Liver (tissue), 3 donors: ENCODE measurements at regions not wholly inside any gene's neighbourhood (a gene's known extent, or its start where the extent isn't known, plus 50 kb on each side); places are given as distances from the start of the nearest gene placed in this dataset.

ENCODE experiments used
- FOXA1 ChIP-seq: IDR thresholded peaks from 2 replicates; pipeline ENCODE4 v1.6.1; 2016; ENCODE audit warnings: antibody characterized with exemption
- GABPA ChIP-seq, 2 donors: IDR thresholded peaks in 1 of 2; conservative IDR thresholded peaks in 1 of 2; 2 replicates each; pipeline ENCODE4 v1.6.1; 2016; ENCODE audit warnings: antibody characterized with exemption in 2 of 2, mild to moderate bottlenecking in 1 of 2, moderate library complexity in 1 of 2
- RAD21 ChIP-seq, 2 donors: IDR thresholded peaks; 2 replicates each; pipeline ENCODE4 v1.6.1; 2016; ENCODE audit warnings: antibody characterized with exemption in 2 of 2, mild to moderate bottlenecking in 2 of 2
- YY1 ChIP-seq: IDR thresholded peaks from 2 replicates; pipeline ENCODE4 v1.6.1; 2016; ENCODE audit warnings: antibody characterized with exemption, mild to moderate bottlenecking
- TF ChIP-seq, protein P1 (sequence below): fragments of 150-350 bp; IDR thresholded peaks from 2 replicates; pipeline ENCODE4 v1.5.1; 2017; ENCODE audit warnings: improper control_type of control experiment, low read depth, low read length; ENCODE audit not compliant: missing input control
- TF ChIP-seq, protein P2 (sequence below): IDR thresholded peaks from 2 replicates; pipeline ENCODE4 v1.6.1; 2016; ENCODE audit warnings: antibody characterized with exemption
- TF ChIP-seq, protein P3 (sequence below): IDR thresholded peaks from 2 replicates; pipeline ENCODE4 v1.6.1; 2016; ENCODE audit warnings: antibody characterized with exemption, mild to moderate bottlenecking
- TF ChIP-seq, protein P4 (sequence below): IDR thresholded peaks from 2 replicates; pipeline ENCODE4 v1.6.1; 2016; ENCODE audit warnings: antibody characterized with exemption
- donor health status: healthy.
- donor health status: healthy.

DNA sequence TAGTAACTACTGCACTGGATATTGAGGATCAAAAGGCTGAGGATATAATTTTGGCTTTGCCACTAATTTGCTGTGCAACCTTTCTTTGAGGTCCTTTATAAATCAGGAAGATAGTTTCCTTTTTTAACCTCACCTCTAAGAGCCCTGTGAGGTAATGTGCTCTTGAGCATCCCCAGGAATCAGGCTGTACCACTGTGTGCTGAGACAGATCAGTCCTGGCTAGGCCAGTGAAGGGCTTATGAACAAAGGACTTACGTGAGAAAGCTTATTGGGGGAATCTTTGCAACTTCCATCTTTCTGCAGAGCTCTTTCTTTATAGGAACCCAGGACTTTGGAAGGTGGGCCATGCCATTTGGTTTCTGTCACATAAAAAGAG lies 188.9 kb downstream of the SIPA1L2 start:
- TF ChIP-seq, protein P1, sequence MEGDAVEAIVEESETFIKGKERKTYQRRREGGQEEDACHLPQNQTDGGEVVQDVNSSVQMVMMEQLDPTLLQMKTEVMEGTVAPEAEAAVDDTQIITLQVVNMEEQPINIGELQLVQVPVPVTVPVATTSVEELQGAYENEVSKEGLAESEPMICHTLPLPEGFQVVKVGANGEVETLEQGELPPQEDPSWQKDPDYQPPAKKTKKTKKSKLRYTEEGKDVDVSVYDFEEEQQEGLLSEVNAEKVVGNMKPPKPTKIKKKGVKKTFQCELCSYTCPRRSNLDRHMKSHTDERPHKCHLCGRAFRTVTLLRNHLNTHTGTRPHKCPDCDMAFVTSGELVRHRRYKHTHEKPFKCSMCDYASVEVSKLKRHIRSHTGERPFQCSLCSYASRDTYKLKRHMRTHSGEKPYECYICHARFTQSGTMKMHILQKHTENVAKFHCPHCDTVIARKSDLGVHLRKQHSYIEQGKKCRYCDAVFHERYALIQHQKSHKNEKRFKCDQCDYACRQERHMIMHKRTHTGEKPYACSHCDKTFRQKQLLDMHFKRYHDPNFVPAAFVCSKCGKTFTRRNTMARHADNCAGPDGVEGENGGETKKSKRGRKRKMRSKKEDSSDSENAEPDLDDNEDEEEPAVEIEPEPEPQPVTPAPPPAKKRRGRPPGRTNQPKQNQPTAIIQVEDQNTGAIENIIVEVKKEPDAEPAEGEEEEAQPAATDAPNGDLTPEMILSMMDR, result no peak
- TF ChIP-seq FOXA1 (no peak), RAD21 (IDR thresholded peaks at IDR 0.05) (no peak), GABPA (IDR thresholded peaks at IDR 0.05 in 1 of 2, conservative IDR thresholded peaks at IDR 0.05 in 1 of 2) (no peak), YY1 (no peak)
- TF ChIP-seq, protein P2, sequence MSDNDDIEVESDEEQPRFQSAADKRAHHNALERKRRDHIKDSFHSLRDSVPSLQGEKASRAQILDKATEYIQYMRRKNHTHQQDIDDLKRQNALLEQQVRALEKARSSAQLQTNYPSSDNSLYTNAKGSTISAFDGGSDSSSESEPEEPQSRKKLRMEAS, result no peak
- TF ChIP-seq, protein P3, sequence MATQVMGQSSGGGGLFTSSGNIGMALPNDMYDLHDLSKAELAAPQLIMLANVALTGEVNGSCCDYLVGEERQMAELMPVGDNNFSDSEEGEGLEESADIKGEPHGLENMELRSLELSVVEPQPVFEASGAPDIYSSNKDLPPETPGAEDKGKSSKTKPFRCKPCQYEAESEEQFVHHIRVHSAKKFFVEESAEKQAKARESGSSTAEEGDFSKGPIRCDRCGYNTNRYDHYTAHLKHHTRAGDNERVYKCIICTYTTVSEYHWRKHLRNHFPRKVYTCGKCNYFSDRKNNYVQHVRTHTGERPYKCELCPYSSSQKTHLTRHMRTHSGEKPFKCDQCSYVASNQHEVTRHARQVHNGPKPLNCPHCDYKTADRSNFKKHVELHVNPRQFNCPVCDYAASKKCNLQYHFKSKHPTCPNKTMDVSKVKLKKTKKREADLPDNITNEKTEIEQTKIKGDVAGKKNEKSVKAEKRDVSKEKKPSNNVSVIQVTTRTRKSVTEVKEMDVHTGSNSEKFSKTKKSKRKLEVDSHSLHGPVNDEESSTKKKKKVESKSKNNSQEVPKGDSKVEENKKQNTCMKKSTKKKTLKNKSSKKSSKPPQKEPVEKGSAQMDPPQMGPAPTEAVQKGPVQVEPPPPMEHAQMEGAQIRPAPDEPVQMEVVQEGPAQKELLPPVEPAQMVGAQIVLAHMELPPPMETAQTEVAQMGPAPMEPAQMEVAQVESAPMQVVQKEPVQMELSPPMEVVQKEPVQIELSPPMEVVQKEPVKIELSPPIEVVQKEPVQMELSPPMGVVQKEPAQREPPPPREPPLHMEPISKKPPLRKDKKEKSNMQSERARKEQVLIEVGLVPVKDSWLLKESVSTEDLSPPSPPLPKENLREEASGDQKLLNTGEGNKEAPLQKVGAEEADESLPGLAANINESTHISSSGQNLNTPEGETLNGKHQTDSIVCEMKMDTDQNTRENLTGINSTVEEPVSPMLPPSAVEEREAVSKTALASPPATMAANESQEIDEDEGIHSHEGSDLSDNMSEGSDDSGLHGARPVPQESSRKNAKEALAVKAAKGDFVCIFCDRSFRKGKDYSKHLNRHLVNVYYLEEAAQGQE, result no peak
- TF ChIP-seq, protein P4, sequence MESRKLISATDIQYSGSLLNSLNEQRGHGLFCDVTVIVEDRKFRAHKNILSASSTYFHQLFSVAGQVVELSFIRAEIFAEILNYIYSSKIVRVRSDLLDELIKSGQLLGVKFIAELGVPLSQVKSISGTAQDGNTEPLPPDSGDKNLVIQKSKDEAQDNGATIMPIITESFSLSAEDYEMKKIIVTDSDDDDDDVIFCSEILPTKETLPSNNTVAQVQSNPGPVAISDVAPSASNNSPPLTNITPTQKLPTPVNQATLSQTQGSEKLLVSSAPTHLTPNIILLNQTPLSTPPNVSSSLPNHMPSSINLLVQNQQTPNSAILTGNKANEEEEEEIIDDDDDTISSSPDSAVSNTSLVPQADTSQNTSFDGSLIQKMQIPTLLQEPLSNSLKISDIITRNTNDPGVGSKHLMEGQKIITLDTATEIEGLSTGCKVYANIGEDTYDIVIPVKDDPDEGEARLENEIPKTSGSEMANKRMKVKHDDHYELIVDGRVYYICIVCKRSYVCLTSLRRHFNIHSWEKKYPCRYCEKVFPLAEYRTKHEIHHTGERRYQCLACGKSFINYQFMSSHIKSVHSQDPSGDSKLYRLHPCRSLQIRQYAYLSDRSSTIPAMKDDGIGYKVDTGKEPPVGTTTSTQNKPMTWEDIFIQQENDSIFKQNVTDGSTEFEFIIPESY, result no peak
